Chondrocyte (in vitro differentiated cells): ENCODE measurements at regions not wholly inside any gene's neighbourhood (a gene's known extent, or its start where the extent isn't known, plus 50 kb on each side); places are given as distances from the start of the nearest gene placed in this dataset.
"Not testable (repeated sequence)": the region's sequence is repeated elsewhere in the genome, so short reads cannot be mapped to it uniquely, and the experiment has no call there.

ENCODE experiments used
- DNase-seq: peaks from one replicate; pipeline ENCODE4 v3.0.0; 2021; ENCODE audit warnings: mixed read lengths, low spot score
- H3K27ac Mint-ChIP-seq: one replicate; pipeline ENCODE4 v1.8.0; 2021; ENCODE audit warnings: mild to moderate bottlenecking, moderate library complexity, mixed read lengths; ENCODE audit not compliant: unreplicated experiment
- H3K27me3 Mint-ChIP-seq: 2 replicates; pipeline ENCODE4 v1.8.0; 2021; ENCODE audit warnings: low read depth, mixed read lengths
- H3K36me3 Mint-ChIP-seq: 2 replicates; pipeline ENCODE4 v1.8.0; 2021; ENCODE audit warnings: low read depth, mixed read lengths
- H3K4me1 Mint-ChIP-seq: 2 replicates; pipeline ENCODE4 v1.8.0; 2021; ENCODE audit warnings: low read depth, mild to moderate bottlenecking, mixed read lengths
- H3K4me3 Mint-ChIP-seq: one replicate; pipeline ENCODE4 v1.8.0; 2021; ENCODE audit warnings: mild to moderate bottlenecking, moderate library complexity, mixed read lengths; ENCODE audit not compliant: unreplicated experiment
- H3K9me3 Mint-ChIP-seq: 2 replicates; pipeline ENCODE4 v1.8.0; 2021; ENCODE audit warnings: low read depth, mixed read lengths
- CTCF ChIP-seq: fragments of 200-600 bp; sonication (generic); IDR thresholded peaks from 2 replicates; pipeline ENCODE4 v1.5.0; 2021; ENCODE audit warnings: antibody characterized with exemption, mild to moderate bottlenecking, moderate library complexity

- H3K4me3 Mint-ChIP-seq, result no peak overlapping the region
- H3K9me3 Mint-ChIP-seq, result no peaks in the 10 kb centered on the region
- no peak overlapping the region for H3K27ac Mint-ChIP-seq
- TF ChIP-seq CTCF, result no peak
- no peaks in the 10 kb centered on the region for H3K36me3 Mint-ChIP-seq
- no peaks in the 10 kb centered on the region for H3K4me1 Mint-ChIP-seq
- H3K27me3 Mint-ChIP-seq, result no peaks in the 10 kb centered on the region
- DNase-seq, result no peak
Measured at GRCh38 chr12:32021346-32021773, 62.1 kb downstream of the RESF1 start.

- H3K27ac Mint-ChIP-seq, H3K9me3 Mint-ChIP-seq, H3K27me3 Mint-ChIP-seq, H3K4me1 Mint-ChIP-seq, H3K4me3 Mint-ChIP-seq, H3K36me3 Mint-ChIP-seq, DNase-seq: not testable (repeated sequence)
Measured at GRCh38 chr12:32022387-32022786, 63.2 kb downstream of the RESF1 start.

DNA sequence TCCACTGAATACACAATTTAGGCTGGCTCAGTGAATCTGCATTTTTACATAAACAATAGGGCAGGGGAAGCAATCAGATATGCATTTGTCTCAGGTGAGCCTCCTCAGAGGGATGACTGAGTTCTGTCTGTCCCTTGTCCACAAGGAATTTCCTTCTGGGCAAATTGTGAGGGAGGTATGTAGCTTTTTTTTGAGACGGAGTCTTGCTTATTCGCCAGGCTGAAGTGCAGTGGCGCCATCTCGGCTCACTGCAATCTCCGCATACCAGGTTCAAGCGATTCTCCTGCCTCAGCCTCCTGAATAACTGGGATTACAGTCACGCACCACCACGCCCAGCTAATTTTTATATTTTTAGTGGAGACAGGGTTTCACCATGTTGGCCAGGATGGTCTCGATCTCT is 64.6 kb downstream of the RESF1 start:
- H3K4me3 Mint-ChIP-seq, H3K36me3 Mint-ChIP-seq, H3K27ac Mint-ChIP-seq, H3K27me3 Mint-ChIP-seq, H3K4me1 Mint-ChIP-seq, DNase-seq, H3K9me3 Mint-ChIP-seq: not testable (repeated sequence)

GRCh38 chr12:32024884-32025592 is 65.8 kb downstream of the RESF1 start:
- Mint-ChIP-seq H3K27ac (no peak overlapping the region), H3K4me3 (no peak overlapping the region), H3K27me3 (no peaks in the 10 kb centered on the region), H3K36me3 (no peaks in the 10 kb centered on the region), H3K4me1 (no peaks in the 10 kb centered on the region), H3K9me3 (no peaks in the 10 kb centered on the region)
- no peak for TF ChIP-seq CTCF
- no peak for DNase-seq

GRCh38 chr12:32025906-32026305 is 66.7 kb downstream of the RESF1 start:
- no peaks in the 10 kb centered on the region for H3K36me3 Mint-ChIP-seq
- no peak for TF ChIP-seq CTCF
- no peak overlapping the region for H3K4me3 Mint-ChIP-seq
- no peak for DNase-seq
- H3K4me1 Mint-ChIP-seq, result no peaks in the 10 kb centered on the region
- no peak overlapping the region for H3K27ac Mint-ChIP-seq
- H3K9me3 Mint-ChIP-seq, result no peaks in the 10 kb centered on the region
- peaks cover 2% of the 10 kb centered on the region for H3K27me3 Mint-ChIP-seq

DNA sequence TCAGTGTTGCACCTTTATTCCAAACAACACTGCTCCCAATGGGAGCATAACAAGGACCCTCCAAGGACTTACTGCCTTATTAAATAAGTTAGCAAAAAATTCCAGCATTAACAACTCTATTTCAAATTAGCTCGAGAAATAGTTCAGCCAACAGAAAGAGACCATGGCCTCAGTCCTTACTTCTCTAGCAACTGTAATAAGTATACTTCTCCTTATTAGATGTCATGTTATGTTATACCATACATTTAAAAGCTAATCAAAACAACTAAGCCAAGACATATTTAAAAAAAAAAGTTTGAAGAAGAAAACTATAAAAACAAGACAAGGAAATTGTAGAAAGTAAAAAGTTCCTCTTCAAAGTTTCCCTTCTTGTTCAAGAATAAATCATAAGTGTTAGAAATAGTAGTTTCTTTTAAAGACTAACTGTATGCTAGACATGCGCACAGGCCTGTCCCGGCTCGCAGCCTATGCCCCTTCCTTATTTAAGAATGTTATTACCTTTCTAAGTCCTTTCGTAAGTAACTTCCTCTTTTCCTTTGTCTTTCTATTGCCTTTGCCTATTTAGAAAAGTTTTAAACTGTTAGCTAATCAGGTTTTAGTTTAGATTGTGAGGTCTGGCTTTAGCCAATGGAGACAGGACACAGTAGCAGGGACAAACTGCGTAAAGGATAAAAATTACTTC is 68.6 kb downstream of the RESF1 start:
- TF ChIP-seq CTCF, result no peak
- no peak for DNase-seq
- Mint-ChIP-seq H3K9me3 (no peaks in the 10 kb centered on the region), H3K36me3 (no peaks in the 10 kb centered on the region), H3K4me3 (no peak overlapping the region), H3K4me1 (peaks cover 4% of the 10 kb centered on the region), H3K27ac (no peak overlapping the region), H3K27me3 (peaks cover 2% of the 10 kb centered on the region)
